Activated CD4-positive, alpha-beta memory T cell treated with anti-CD3 and anti-CD28 coated beads, Interleukin-2, amount 10 ng/mL, durations not matched to agents 7 days and 5 days (primary cell): ENCODE measurements at regions not wholly inside any gene's neighbourhood (a gene's known extent, or its start where the extent isn't known, plus 50 kb on each side); places are given as distances from the start of the nearest gene placed in this dataset.
"Not testable (repeated sequence)": the region's sequence is repeated elsewhere in the genome, so short reads cannot be mapped to it uniquely, and the experiment has no call there.

Source experiments
- CTCF ChIA-PET: fragments of 350-600 bp; sonication (Branson Sonifier 250); formaldehyde crosslinking; loops from one replicate; lab custom pipeline; 2021; ENCODE audit warnings: antibody characterized with exemption, inconsistent platforms; lab: Charles Lee
- POLR2A ChIA-PET: fragments of 350-600 bp; sonication (Branson Sonifier 250); formaldehyde crosslinking; loops from one replicate; lab custom pipeline; 2021; ENCODE audit warnings: antibody characterized with exemption; lab: Charles Lee
- DNase-seq: peaks from one replicate; pipeline ENCODE4 v3.0.0-alpha.2; 2020
- H3K27ac Mint-ChIP-seq: one replicate; pipeline ENCODE4 v1.8.0; 2021; ENCODE audit warnings: mild to moderate bottlenecking, mixed read lengths
- H3K27me3 Mint-ChIP-seq: one replicate; pipeline ENCODE4 v1.8.0; 2021; ENCODE audit warnings: mixed read lengths
- H3K36me3 Mint-ChIP-seq: one replicate; pipeline ENCODE4 v1.8.0; 2021; ENCODE audit warnings: low read depth, mixed read lengths
- H3K4me1 Mint-ChIP-seq: one replicate; pipeline ENCODE4 v1.8.0; 2021; ENCODE audit warnings: mixed read lengths
- H3K4me3 Mint-ChIP-seq: one replicate; pipeline ENCODE4 v1.8.0; 2021; ENCODE audit warnings: mild to moderate bottlenecking, mixed read lengths
- H3K9me3 Mint-ChIP-seq: one replicate; pipeline ENCODE4 v1.8.0; 2021; ENCODE audit warnings: mixed read lengths

DNA sequence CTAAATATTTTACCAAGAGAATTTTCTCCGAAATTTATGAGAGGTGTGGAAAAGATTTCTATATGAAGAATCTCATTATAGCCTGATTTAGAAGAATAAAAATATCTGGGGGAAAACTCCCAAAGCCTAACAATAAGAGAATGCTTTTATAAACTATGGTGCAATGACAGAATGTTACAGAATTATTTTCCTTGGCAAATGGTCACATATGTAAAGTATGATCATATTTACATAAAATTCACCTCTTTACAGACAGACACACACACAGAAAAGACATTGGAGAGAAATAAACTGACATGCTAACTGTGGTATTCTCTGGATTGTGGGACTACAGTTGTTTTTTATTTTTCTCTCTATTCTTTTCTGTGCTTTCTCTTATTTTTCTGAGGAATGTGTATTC lies 226.3 kb upstream of the USP24 start:
- POLR2A ChIA-PET = no interaction called here
- Mint-ChIP-seq H3K9me3 (no peaks in the 10 kb centered on the region), H3K27ac (no peak overlapping the region), H3K4me1 (peaks cover 8% of the 10 kb centered on the region), H3K36me3 (no peaks in the 10 kb centered on the region), H3K4me3 (no peak overlapping the region), H3K27me3 (peaks cover 12% of the 10 kb centered on the region)
- CTCF ChIA-PET = no interaction called here
- DNase-seq = no peak

DNA sequence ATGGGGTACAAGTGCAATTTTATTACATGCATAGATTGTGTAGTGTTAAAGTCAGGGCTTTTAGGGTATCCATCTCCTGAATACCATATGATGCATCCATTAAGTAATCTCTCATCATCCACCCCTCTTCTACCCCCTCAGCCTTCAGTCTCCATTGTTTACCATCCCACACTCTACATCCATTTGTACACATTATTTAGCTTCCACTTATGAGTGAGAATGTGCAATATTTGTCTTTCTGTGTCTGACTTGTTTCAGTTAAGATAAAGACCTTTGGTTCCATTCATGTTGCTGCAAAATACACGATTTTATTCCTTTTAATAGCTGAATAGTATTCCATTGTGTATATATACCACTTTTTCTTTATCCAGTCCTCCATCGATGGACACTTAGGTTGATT lies 222.5 kb upstream of the USP24 start:
- Mint-ChIP-seq H3K36me3 (no peaks in the 10 kb centered on the region), H3K9me3 (no peaks in the 10 kb centered on the region), H3K27me3 (peaks cover 13% of the 10 kb centered on the region), H3K4me3 (no peak overlapping the region), H3K27ac (no peak overlapping the region), H3K4me1 (no peaks in the 10 kb centered on the region)
- ChIA-PET CTCF (no interaction called here), POLR2A (no interaction called here)
- no peak for DNase-seq

DNA sequence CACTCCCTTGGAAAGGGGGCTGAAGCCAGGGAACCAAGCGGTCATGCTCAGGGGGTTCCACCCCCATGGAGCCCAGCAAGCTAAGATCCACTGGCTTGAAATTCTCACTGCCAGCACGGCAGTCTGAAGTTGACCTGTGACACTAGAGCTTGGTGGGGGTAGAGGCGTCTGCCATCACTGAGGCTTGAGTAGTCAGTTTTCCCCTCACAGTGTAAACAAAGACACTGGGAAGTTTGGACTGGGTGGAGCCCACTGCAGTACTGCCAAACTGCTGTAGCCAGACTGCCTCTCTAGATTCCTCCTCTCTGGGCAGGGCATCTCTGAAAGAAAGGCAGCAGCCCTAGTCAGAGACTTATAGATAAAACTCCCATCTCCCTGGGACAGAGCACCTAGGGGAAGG lies 215.6 kb upstream of the USP24 start:
- H3K27ac Mint-ChIP-seq, H3K4me3 Mint-ChIP-seq, CTCF ChIA-PET, H3K36me3 Mint-ChIP-seq, DNase-seq, H3K9me3 Mint-ChIP-seq, H3K4me1 Mint-ChIP-seq, POLR2A ChIA-PET: not testable (repeated sequence)
- H3K27me3 Mint-ChIP-seq = peaks cover 14% of the 10 kb centered on the region

DNA sequence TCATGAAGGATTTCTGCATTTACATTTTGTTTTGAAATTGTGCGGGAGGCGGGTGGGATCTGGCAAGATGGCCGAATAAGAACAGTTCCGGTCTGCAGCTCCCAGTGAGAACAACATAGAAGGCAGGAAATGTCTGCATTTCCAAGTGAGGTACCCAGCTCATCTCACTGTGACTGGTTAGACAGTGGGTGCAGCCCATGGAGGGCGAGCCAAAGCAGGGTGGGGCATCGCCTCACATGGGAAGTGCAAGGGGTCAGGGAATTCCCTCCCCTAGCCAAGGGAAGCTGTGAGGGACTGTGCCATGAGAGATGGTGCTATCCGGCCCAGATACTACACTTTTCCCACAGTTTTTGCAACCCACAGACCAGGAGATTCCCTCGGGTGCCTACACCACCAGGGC lies 215.0 kb upstream of the USP24 start:
- POLR2A ChIA-PET, DNase-seq, H3K27ac Mint-ChIP-seq, H3K4me3 Mint-ChIP-seq, H3K9me3 Mint-ChIP-seq, CTCF ChIA-PET, H3K36me3 Mint-ChIP-seq, H3K4me1 Mint-ChIP-seq: not testable (repeated sequence)
- H3K27me3 Mint-ChIP-seq = peaks cover 14% of the 10 kb centered on the region

DNA sequence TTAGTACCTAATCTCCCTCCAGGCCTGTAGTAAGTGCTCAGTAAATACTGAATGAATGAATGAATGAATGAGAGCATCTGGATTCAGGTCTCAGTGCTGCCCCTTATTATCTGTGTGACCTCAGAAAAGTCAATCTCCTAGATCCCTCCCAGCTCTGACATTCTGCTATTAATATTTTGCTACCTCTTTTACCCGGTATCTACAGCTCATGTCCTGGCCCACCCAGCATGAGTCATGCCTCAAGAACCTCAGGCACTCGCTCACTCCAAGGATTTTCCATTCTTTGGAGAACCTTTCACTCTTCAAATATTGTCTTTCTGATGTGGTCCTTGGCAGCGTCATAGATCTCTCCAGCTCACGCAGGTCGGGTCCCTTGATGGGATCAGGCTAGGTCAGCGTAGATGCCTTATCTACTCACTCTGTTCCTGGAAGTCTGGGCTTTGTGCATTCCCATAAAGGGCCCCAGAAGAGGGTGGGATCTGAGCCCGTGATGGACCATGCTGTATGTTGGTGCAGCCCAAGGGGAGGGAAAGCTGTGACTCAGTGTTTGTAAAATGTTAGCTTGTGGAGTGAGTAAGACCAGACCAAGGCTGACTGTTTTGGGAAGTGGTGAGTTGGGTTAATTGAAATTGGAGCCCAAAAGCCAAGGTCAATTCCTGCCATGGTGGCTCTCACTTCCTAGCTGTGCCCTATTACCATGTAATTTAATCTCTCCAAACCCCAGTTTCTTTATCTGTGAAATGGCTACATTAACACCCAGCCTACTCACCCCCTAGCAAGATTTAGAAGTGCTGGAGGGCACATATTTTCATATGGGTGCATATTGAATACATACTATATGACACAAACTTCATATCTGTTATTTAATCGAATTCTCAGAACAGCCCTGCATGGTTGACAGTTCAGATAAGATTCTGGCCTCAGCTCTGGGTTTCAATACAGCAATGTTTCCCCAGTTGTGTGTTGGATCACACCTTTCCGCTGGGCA lies 214.1 kb upstream of the USP24 start:
- CTCF ChIA-PET = no interaction called here
- POLR2A ChIA-PET = no interaction called here
- H3K27ac Mint-ChIP-seq = no peak overlapping the region

DNA sequence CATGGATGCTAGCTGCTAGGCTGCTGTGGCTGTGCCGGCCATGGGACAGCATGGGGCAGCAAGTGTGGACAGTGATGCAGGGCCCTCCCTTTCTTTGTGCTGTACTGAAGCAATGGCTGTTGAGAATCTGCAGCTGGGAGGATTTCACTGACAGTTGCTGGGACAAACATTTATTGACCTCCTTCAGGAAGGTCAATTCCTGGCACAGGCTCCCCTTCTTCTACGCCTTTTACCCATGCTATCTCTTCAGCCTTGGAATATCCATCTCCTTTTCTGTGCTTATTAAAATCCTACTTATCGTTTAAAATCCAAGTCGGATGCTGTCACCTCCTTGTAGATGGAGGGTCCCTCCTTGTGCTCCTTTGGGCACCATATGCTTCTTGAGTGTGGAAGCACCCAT lies 213.1 kb upstream of the USP24 start:
- Mint-ChIP-seq H3K4me3 (no peak overlapping the region), H3K36me3 (no peaks in the 10 kb centered on the region), H3K4me1 (no peaks in the 10 kb centered on the region), H3K27me3 (peaks cover 4% of the 10 kb centered on the region), H3K27ac (no peak overlapping the region), H3K9me3 (no peaks in the 10 kb centered on the region)
- POLR2A ChIA-PET = no interaction called here
- no peak for DNase-seq
- CTCF ChIA-PET = no interaction called here

More for the DNA sequence above, 214.1 kb upstream of the USP24 start:
- no peak overlapping the region for H3K4me3 Mint-ChIP-seq
- H3K4me1 Mint-ChIP-seq = no peaks in the 10 kb centered on the region
- no peaks in the 10 kb centered on the region for H3K36me3 Mint-ChIP-seq
- no peak for DNase-seq
- H3K27me3 Mint-ChIP-seq = peaks cover 9% of the 10 kb centered on the region
- H3K9me3 Mint-ChIP-seq = no peaks in the 10 kb centered on the region

DNA sequence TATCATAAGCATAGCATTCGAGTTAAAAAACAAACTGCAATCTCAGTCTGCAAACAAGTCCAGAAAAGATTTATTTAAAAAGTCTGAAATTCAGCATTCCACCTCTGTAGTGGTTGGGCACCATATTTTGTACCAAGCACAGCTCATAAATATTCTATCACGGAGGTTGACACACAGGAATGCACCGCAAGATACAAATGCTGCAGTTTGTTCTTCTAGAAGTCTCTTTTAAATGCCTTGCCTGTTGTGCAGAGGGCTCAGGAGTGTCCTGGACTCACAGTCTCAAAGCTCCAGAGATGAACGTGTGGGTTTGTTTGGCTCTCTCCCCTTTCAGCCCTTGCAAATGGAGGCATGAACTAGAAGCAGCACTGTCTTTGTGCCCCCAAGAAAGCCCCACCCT lies 212.4 kb upstream of the USP24 start:
- H3K9me3 Mint-ChIP-seq = no peaks in the 10 kb centered on the region
- no peak overlapping the region for H3K27ac Mint-ChIP-seq
- peaks cover 2% of the 10 kb centered on the region for H3K27me3 Mint-ChIP-seq
- ChIA-PET POLR2A (no interaction called here), CTCF (interaction anchor here (1.9 kb wide), 1 partner anchor 52 kb away, joined by 5 read pairs; no protein-coding TSS in a partner anchor)
- no peaks in the 10 kb centered on the region for H3K36me3 Mint-ChIP-seq
- H3K4me3 Mint-ChIP-seq = no peak overlapping the region
- no peaks in the 10 kb centered on the region for H3K4me1 Mint-ChIP-seq
- DNase-seq = no peak

DNA sequence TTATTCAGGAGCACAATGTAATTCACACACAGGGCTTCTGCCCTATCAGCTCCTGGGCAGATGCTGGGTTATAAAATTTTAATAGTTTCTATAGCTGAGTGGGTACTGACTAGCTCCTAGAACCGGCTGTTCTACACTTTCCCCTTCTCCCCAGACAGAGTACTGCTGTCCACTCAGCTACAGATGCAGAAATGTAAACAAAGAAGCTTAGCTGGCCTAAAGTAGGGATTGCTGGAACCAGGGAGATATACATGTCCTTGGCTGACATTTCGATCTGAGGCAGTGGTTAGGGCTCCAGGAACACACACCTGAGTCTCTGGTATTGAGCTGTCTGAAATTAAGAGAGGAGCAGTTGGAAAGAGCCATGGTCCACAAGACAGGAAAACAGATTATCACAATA lies 211.5 kb upstream of the USP24 start:
- ChIA-PET POLR2A (no interaction called here), CTCF (interaction anchor here (1.9 kb wide), 1 partner anchor 51 kb away, joined by 5 read pairs; no protein-coding TSS in a partner anchor)
- Mint-ChIP-seq H3K9me3 (no peaks in the 10 kb centered on the region), H3K27me3 (peaks cover 2% of the 10 kb centered on the region), H3K36me3 (no peaks in the 10 kb centered on the region), H3K4me1 (no peaks in the 10 kb centered on the region), H3K27ac (no peak overlapping the region), H3K4me3 (no peak overlapping the region)
- no peak for DNase-seq

DNA sequence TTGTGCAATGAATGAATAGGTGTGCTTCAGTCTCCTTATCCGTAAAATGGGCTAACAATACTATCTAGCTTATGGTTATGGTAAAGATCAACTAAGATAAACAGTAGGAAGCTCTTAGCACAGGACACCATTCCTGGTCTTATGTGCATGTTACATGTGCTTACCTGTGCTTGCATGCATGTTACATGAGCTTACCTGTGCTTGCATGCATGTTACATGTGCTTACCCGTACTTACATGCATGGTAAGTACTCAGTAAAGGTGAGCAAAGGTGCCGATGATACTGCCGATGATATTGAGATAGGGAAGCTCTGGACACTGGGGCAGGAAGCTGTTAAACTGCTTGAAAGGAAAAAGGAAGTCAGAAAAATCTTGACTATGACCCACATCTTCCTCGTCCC lies 211.0 kb upstream of the USP24 start:
- no peaks in the 10 kb centered on the region for H3K9me3 Mint-ChIP-seq
- H3K27me3 Mint-ChIP-seq = peaks cover 2% of the 10 kb centered on the region
- H3K4me3 Mint-ChIP-seq = no peak overlapping the region
- no peaks in the 10 kb centered on the region for H3K36me3 Mint-ChIP-seq
- no peak for DNase-seq
- POLR2A ChIA-PET = no interaction called here
- no peaks in the 10 kb centered on the region for H3K4me1 Mint-ChIP-seq
- CTCF ChIA-PET = interaction anchor here (1.9 kb wide), 1 partner anchor 50 kb away, joined by 5 read pairs; no protein-coding TSS in a partner anchor
- H3K27ac Mint-ChIP-seq = no peak overlapping the region

DNA sequence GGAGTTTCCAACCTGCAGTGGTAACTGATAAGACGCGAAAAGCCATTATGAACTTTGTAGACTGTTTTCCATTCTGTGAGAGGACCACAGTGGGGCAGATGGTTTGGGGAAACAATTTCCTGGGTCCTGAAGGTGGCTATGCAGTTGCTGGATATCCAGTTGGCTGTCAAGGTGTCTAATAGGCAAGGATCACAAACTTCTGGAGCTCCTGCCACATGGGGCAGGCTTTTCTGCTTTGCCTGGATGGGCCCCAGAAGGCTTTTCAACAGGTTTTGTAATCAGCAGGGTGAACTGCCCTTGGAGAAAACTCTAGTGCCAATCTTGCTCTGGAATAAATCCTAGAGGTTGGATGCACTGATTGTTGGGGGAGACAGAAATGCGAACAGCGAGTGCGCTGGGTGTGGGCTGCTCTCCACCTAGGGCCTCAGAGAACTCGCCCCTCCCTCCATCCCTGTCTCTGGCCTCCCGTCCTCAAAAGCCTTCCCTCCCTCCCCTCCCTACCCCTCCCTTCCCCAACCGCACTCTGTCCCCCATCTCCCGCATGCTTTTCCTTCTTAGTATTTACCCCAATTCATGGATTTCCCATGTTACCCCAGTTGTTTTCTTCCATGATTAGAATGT lies 210.3 kb upstream of the USP24 start:
- Mint-ChIP-seq H3K4me3 (no peak overlapping the region), H3K4me1 (no peaks in the 10 kb centered on the region), H3K9me3 (no peaks in the 10 kb centered on the region), H3K27ac (no peak overlapping the region), H3K27me3 (peaks cover 2% of the 10 kb centered on the region), H3K36me3 (no peaks in the 10 kb centered on the region)
- CTCF ChIA-PET = interaction anchor here (1.9 kb wide), 1 partner anchor 49 kb away, joined by 5 read pairs; no protein-coding TSS in a partner anchor
- POLR2A ChIA-PET = no interaction called here
- no peak for DNase-seq

DNA sequence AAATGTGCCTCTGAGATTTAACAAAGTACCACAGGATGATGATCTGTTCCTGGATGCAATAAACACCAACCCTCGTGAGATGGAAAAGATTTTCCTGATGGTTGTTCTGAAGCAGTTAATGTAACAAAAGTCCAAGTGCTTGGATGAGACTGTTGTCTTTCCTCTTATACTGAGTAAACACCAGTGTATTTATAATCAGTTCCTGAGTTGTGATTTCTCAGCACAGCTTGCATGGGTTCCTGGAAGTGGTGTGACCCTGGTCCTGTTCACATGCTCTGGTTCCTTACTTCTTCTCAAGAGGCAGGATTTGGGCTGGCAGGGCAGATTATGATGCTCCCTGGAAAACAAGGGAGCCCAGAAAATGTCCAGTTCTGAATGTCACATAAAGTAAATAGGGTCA lies 208.2 kb upstream of the USP24 start:
- Mint-ChIP-seq H3K9me3 (no peaks in the 10 kb centered on the region), H3K36me3 (no peaks in the 10 kb centered on the region), H3K27ac (no peak overlapping the region), H3K27me3 (peaks cover 2% of the 10 kb centered on the region), H3K4me1 (no peaks in the 10 kb centered on the region), H3K4me3 (no peak overlapping the region)
- DNase-seq = no peak
- ChIA-PET CTCF (no interaction called here), POLR2A (no interaction called here)

DNA sequence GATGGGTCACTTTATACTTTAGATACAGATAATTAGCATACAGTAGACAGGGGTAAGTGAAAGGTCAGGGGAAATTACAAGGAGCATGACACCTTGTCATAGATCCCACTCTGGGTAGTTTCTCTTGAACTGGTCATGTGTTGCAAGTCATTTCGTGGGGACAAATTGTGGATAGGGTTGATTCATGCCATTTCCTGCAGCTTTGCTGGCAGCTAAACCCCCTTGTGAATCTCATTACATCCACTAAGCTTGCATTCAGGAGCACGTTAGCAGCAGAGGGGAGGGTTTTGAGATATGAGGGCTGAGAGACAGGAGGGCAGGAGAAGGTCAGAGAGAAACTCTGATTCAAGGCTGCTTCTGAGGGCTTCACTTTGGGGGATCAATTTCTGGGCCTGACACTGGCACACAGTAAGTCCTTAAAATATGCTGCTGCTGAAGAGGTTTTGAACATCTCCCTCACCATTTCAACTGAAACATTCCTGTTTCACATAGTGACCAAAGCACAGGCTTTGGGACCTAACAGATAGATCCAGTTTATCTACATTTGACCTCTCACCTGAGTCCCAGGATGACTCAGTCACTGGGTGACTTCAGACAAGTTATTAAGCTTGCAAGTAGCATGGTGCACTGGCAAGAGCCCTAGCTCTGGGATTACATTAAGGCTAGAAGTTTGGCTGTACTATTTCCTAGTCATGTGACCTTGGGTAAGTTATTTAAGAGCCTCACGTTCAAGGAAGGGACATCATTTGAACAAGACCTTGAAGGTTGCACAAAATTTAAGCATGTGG lies 206.0 kb upstream of the USP24 start:
- Mint-ChIP-seq H3K4me3 (no peak overlapping the region), H3K27me3 (no peaks in the 10 kb centered on the region), H3K4me1 (no peaks in the 10 kb centered on the region), H3K27ac (no peak overlapping the region), H3K36me3 (no peaks in the 10 kb centered on the region), H3K9me3 (no peaks in the 10 kb centered on the region)
- DNase-seq = no peak
- POLR2A ChIA-PET = no interaction called here
- CTCF ChIA-PET = no interaction called here

DNA sequence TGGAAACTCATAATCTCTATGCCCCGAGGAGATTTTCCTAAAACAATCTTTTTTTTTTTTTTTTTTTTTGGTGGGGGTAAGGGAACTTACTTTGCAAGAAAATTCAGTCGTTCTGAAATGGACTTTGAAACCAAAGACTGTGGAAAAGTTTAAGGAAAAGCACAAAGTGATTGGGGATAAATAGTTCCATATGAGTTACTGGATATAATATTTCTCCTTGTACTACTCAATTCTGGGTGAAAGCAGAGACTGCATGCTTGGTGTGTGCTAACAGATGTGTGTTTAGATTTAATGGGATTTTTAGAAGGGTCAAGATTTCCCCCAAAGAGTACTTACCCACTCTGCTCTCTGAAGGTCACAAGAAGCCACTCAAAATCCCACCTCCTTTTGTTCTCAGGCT lies 204.9 kb upstream of the USP24 start:
- H3K4me3 Mint-ChIP-seq = no peak overlapping the region

More for the DNA sequence above, 204.9 kb upstream of the USP24 start:
- POLR2A ChIA-PET = no interaction called here
- DNase-seq = no peak
- CTCF ChIA-PET = no interaction called here
- no peaks in the 10 kb centered on the region for H3K9me3 Mint-ChIP-seq
- H3K27ac Mint-ChIP-seq = no peak overlapping the region
- no peaks in the 10 kb centered on the region for H3K36me3 Mint-ChIP-seq
- no peaks in the 10 kb centered on the region for H3K4me1 Mint-ChIP-seq
- H3K27me3 Mint-ChIP-seq = peaks cover 2% of the 10 kb centered on the region
